Keratinocyte (primary cell): ENCODE measurements at regions not wholly inside any gene's neighbourhood (a gene's known extent, or its start where the extent isn't known, plus 50 kb on each side); places are given as distances from the start of the nearest gene placed in this dataset.

Source experiments
- DNase-seq: peaks from one replicate; pipeline ENCODE4 v3.0.0-alpha.2; 2011; ENCODE audit warnings: low read depth, missing footprints, low spot score
- FAIRE-seq: peaks from 2 replicates; lab custom pipeline; 2011; peaks lifted over from hg19 to GRCh38; lab: Jason Lieb, UNC
- H2AFZ ChIP-seq: 2 replicates; pipeline ENCODE4 v1.6.0; 2012; ENCODE audit warnings: low read length, control low read depth, inconsistent platforms; ENCODE audit not compliant: control insufficient read depth
- H3K27ac ChIP-seq: 2 replicates; pipeline ENCODE4 v1.5.1; 2011; ENCODE audit warnings: low read length; ENCODE audit not compliant: control insufficient read depth, insufficient read depth
- H3K27me3 ChIP-seq: 3 replicates; pipeline ENCODE4 v1.6.0; 2011; ENCODE audit warnings: low read length; ENCODE audit not compliant: control insufficient read depth, insufficient read depth; ENCODE audit errors: extremely low read depth
- H3K36me3 ChIP-seq, 2 experiments: 2 replicates in 1 of 2; 3 replicates in 1 of 2; pipeline ENCODE4 v1.5.1; 2011; ENCODE audit warnings: low read length in 2 of 2, mild to moderate bottlenecking in 1 of 2; ENCODE audit not compliant: control insufficient read depth in 2 of 2, insufficient read depth in 2 of 2; ENCODE audit errors: extremely low read depth in 1 of 2
- H3K4me1 ChIP-seq: 3 replicates; pipeline ENCODE4 v1.5.1; 2011; ENCODE audit warnings: low read length; ENCODE audit not compliant: control insufficient read depth, insufficient read depth; ENCODE audit errors: extremely low read depth
- H3K4me2 ChIP-seq: 3 replicates; pipeline ENCODE4 v1.6.0; 2011; ENCODE audit warnings: low read depth, low read length; ENCODE audit not compliant: control insufficient read depth, insufficient read depth; ENCODE audit errors: extremely low read depth
- H3K4me3 ChIP-seq, 3 experiments: fragments of 200-600 bp in 1 of 3; sonication (generic) in 1 of 3; 2 replicates in 2 of 3; 3 replicates in 1 of 3; pipeline ENCODE4 v1.5.1; 2011 to 2016; ENCODE audit warnings: low read length in 3 of 3, mild to moderate bottlenecking in 3 of 3, control low read depth in 2 of 3, inconsistent platforms in 1 of 3, low read depth in 1 of 3, mixed read lengths in 1 of 3, mixed run types in 1 of 3, moderate library complexity in 1 of 3; ENCODE audit not compliant: control insufficient read depth in 2 of 3, insufficient read depth in 2 of 3; ENCODE audit errors: extremely low read depth in 1 of 3
- H3K79me2 ChIP-seq: 2 replicates; pipeline ENCODE4 v1.6.0; 2012; ENCODE audit warnings: low read length; ENCODE audit not compliant: control insufficient read depth, insufficient read depth
- H3K9ac ChIP-seq: 3 replicates; pipeline ENCODE4 v1.6.0; 2011; ENCODE audit warnings: low read length; ENCODE audit not compliant: control insufficient read depth, insufficient read depth; ENCODE audit errors: extremely low read depth
- H3K9me1 ChIP-seq: 3 replicates; pipeline ENCODE4 v1.6.0; 2011; ENCODE audit warnings: low read length; ENCODE audit not compliant: control insufficient read depth, insufficient read depth; ENCODE audit errors: extremely low read depth
- H3K9me3 ChIP-seq: 2 replicates; pipeline ENCODE4 v1.5.1; 2012; ENCODE audit warnings: low read depth, low read length; ENCODE audit not compliant: control insufficient read depth
- H4K20me1 ChIP-seq: 3 replicates; pipeline ENCODE4 v1.6.0; 2011; ENCODE audit warnings: low read length; ENCODE audit not compliant: control insufficient read depth, insufficient read depth; ENCODE audit errors: extremely low read depth
- CTCF ChIP-seq, 3 experiments: IDR thresholded peaks in 1 of 3; conservative IDR thresholded peaks in 1 of 3; optimal IDR thresholded peaks in 1 of 3; 2 replicates in 2 of 3; 3 replicates in 1 of 3; pipeline versions ENCODE3 to v1.5.1; 2011; ENCODE audit warnings: low read length in 3 of 3, mild to moderate bottlenecking in 3 of 3, moderate library complexity in 2 of 3, control low read depth in 1 of 3, inconsistent platforms in 1 of 3; ENCODE audit not compliant: insufficient read depth in 2 of 3; ENCODE audit errors: extremely low read depth in 1 of 3
- EZH2 ChIP-seq: IDR thresholded peaks from one replicate; pipeline ENCODE4 v1.6.1; 2012; ENCODE audit warnings: inconsistent platforms, mild to moderate bottlenecking, low read length, moderate library complexity
- dilution Hi-C: fragments of 300-500 bp; cut with MboI; formaldehyde crosslinking; loops from one replicate; pipeline ENCODE4 v1.7.0; 2020; ENCODE audit warnings: low sequenced_read_pairs; ENCODE audit not compliant: extremely low pct_ligation_motif_present

GRCh38 chr10:78454123-78454645 is 420.5 kb downstream of the RPS24 start:
- no peak overlapping the region for H3K4me3 ChIP-seq
- no peaks in the 10 kb centered on the region for H3K9me1 ChIP-seq
- no peak overlapping the region for H2AFZ ChIP-seq
- no peak overlapping the region for H3K9ac ChIP-seq
- no peaks in the 10 kb centered on the region for H3K79me2 ChIP-seq
- H3K4me1 ChIP-seq: no peaks in the 10 kb centered on the region
- no peak for DNase-seq
- no peaks in the 10 kb centered on the region for H4K20me1 ChIP-seq
- no peak for TF ChIP-seq CTCF (optimal IDR thresholded peaks at IDR 0.05 in 1 of 3, IDR thresholded peaks at IDR 0.05 in 1 of 3, conservative IDR thresholded peaks at IDR 0.05 in 1 of 3; ENCODE audit: extremely low read depth in 1 of 3, insufficient read depth in 2 of 3, low read length in 3 of 3)
- no peak for TF ChIP-seq EZH2
- dilution Hi-C loops: no loop called here
- no peaks in the 10 kb centered on the region for H3K9me3 ChIP-seq
- no peak overlapping the region for H3K27ac ChIP-seq
- no peaks in the 10 kb centered on the region for H3K36me3 ChIP-seq
- H3K4me2 ChIP-seq: no peak overlapping the region
- peaks cover 7% of the 10 kb centered on the region for H3K27me3 ChIP-seq
- FAIRE-seq: no peak

GRCh38 chr10:78455236-78455635 is 421.6 kb downstream of the RPS24 start:
- Histone ChIP-seq H3K79me2 (no peaks in the 10 kb centered on the region), H3K9me1 (no peaks in the 10 kb centered on the region), H3K36me3 (no peaks in the 10 kb centered on the region), H3K27ac (no peak overlapping the region), H3K27me3 (peaks cover 7% of the 10 kb centered on the region), H3K9me3 (no peaks in the 10 kb centered on the region), H4K20me1 (no peaks in the 10 kb centered on the region), H3K4me3 (no peak overlapping the region), H3K9ac (no peak overlapping the region), H2AFZ (no peak overlapping the region), H3K4me1 (no peaks in the 10 kb centered on the region), H3K4me2 (no peak overlapping the region)
- dilution Hi-C loops: no loop called here
- DNase-seq: no peak
- TF ChIP-seq CTCF (optimal IDR thresholded peaks at IDR 0.05 in 1 of 3, IDR thresholded peaks at IDR 0.05 in 1 of 3, conservative IDR thresholded peaks at IDR 0.05 in 1 of 3; ENCODE audit: extremely low read depth in 1 of 3, insufficient read depth in 2 of 3, low read length in 3 of 3) (no peak), EZH2 (no peak)
- FAIRE-seq: no peak
